ENCODE measurements at regions not wholly inside any gene's neighbourhood (a gene's known extent, or its start where the extent isn't known, plus 50 kb on each side); places are given as distances from the start of the nearest gene placed in this dataset.

DNA sequence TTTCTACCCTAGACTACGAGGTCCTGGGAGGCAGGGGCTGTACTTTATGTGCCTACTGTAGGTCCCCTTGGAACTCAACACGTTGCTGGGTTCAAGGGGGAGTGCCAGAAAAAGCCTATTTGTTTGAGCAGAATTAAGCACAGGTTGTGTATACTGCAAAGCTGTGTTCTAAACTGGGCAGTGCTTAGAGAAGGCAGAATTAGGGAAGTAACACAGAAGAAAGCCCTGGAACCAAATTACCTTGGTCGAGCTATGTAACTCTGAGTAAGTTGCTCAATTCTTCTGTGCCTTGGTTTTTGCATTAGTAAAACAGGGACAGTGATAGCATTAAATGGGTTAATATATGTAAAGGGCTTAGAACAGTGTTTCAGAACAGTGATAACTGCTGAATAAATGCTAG, 245.0 kb upstream of the SFRP2 start:
- 0% methylated on average over 3 of the region's 3 CpGs for WGBS (ENCODE audit: insufficient coverage, insufficient replicate concordance, low lambda C conversion rate, missing lambda C conversion rate)
- no peak for DNase-seq (ENCODE audit: low read depth, low spot score)
- POLR2A ChIA-PET = no interaction called here
- Histone ChIP-seq H3K27me3 (replicated peaks in 1 of 2; ENCODE audit: control insufficient read depth in 2 of 2, insufficient read depth in 2 of 2, low read length in 1 of 2) (no peaks in the 10 kb centered on the region; a peak in 1 of 4 replicates), H3K4me2 (ENCODE audit: control insufficient read depth, insufficient read depth) (no peak overlapping the region), H4K20me1 (ENCODE audit: control insufficient read depth, insufficient read depth) (no peaks in the 10 kb centered on the region), H3K27ac (ENCODE audit: control insufficient read depth, insufficient read depth) (no peak overlapping the region), H2AFZ (ENCODE audit: control insufficient read depth, low read depth, low read length) (no peak overlapping the region), H3K79me2 (ENCODE audit: control insufficient read depth, insufficient read depth, low read length) (no peaks in the 10 kb centered on the region), H3K4me1 (ENCODE audit: control insufficient read depth, insufficient read depth, low read length) (no peaks in the 10 kb centered on the region), H3K9ac (ENCODE audit: control insufficient read depth, insufficient read depth, low read length) (no peak overlapping the region), H3K9me3 (replicated peaks; ENCODE audit: control insufficient read depth, insufficient read depth, low read length) (no peaks in the 10 kb centered on the region), H3K36me3 (ENCODE audit: control insufficient read depth in 2 of 2, insufficient read depth in 2 of 2, low read length in 1 of 2) (no peaks in the 10 kb centered on the region), H3K4me3 (no peak overlapping the region)
- SMC1A ChIA-PET (ENCODE audit: uncharacterized antibody, unreplicated experiment) = no interaction called here
- ATAC-seq = no peak
- FAIRE-seq = no peak
- RAD21 ChIA-PET (ENCODE audit: unreplicated experiment) = no interaction called here
- CTCF ChIA-PET = no interaction called here
- BruUV-seq (replicated peaks) = no TSS peak
- intact Hi-C loops (cut with micrococcal nuclease; ENCODE audit: unreplicated experiment) = no loop called here
- in situ Hi-C loops (cut with MboI) = no loop called here
- TF ChIP-seq CEBPZ (IDR thresholded peaks at IDR 0.05; ENCODE audit: low read depth, low read length) (no peak), ZNF384 (IDR thresholded peaks at IDR 0.05; ENCODE audit: borderline replicate concordance, low read depth, low read length) (no peak), GATAD2B (conservative IDR thresholded peaks at IDR 0.05; ENCODE audit: low read depth) (no peak), KLF5 (IDR thresholded peaks at IDR 0.05; ENCODE audit: partially characterized antibody) (no peak), SMARCA5 (IDR thresholded peaks at IDR 0.05) (no peak), E4F1 (IDR thresholded peaks at IDR 0.05; ENCODE audit: borderline replicate concordance, partially characterized antibody) (no peak), ASH2L (IDR thresholded peaks at IDR 0.05; ENCODE audit: borderline replicate concordance, low read depth) (no peak), SIX5 (IDR thresholded peaks at IDR 0.05; ENCODE audit: low read depth, low read length, severe bottlenecking) (no peak), NR2F1 (conservative IDR thresholded peaks at IDR 0.05) (no peak), DPF2 (IDR thresholded peaks at IDR 0.05) (no peak), REST (IDR thresholded peaks at IDR 0.05; ENCODE audit: low read depth, low read length) (no peak)
- TF ChIP-seq, protein P1, sequence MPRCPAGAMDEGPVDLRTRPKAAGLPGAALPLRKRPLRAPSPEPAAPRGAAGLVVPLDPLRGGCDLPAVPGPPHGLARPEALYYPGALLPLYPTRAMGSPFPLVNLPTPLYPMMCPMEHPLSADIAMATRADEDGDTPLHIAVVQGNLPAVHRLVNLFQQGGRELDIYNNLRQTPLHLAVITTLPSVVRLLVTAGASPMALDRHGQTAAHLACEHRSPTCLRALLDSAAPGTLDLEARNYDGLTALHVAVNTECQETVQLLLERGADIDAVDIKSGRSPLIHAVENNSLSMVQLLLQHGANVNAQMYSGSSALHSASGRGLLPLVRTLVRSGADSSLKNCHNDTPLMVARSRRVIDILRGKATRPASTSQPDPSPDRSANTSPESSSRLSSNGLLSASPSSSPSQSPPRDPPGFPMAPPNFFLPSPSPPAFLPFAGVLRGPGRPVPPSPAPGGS (IDR thresholded peaks at IDR 0.05; ENCODE audit: borderline replicate concordance, insufficient read depth, low read depth, low read length, poor library complexity, severe bottlenecking) = no peak
- TF ChIP-seq, protein P2, sequence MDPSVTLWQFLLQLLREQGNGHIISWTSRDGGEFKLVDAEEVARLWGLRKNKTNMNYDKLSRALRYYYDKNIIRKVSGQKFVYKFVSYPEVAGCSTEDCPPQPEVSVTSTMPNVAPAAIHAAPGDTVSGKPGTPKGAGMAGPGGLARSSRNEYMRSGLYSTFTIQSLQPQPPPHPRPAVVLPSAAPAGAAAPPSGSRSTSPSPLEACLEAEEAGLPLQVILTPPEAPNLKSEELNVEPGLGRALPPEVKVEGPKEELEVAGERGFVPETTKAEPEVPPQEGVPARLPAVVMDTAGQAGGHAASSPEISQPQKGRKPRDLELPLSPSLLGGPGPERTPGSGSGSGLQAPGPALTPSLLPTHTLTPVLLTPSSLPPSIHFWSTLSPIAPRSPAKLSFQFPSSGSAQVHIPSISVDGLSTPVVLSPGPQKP (IDR thresholded peaks at IDR 0.05; ENCODE audit: low read depth, low read length) = no peak
